ENCODE measurements at regions not wholly inside any gene's neighbourhood (a gene's known extent, or its start where the extent isn't known, plus 50 kb on each side); places are given as distances from the start of the nearest gene placed in this dataset.

- H4K91ac ChIP-seq (ENCODE audit: low read depth, low read length, poor library complexity), result no peak overlapping the region
- no CpG with 5 or more reads among the region's 2 CpGs for WGBS, 2 donors (ENCODE audit: extremely low coverage in 2 of 2, insufficient read length in 2 of 2, insufficient replicate concordance in 1 of 2)
- no peak overlapping the region for H4K8ac ChIP-seq (ENCODE audit: low read depth, low read length)
- no peaks in the 10 kb centered on the region for H3K36me3 ChIP-seq (replicated peaks in 1 of 2; ENCODE audit: control insufficient read depth in 2 of 2, insufficient read depth in 2 of 2, low read length in 2 of 2)
- H3K9me3 ChIP-seq (replicated peaks in 1 of 2; ENCODE audit: control insufficient read depth in 2 of 2, insufficient read depth in 1 of 2, low read depth in 1 of 2, low read length in 2 of 2), result no peaks in the 10 kb centered on the region
- no peaks in the 10 kb centered on the region for H3K27me3 ChIP-seq (ENCODE audit: control insufficient read depth in 3 of 3, insufficient read depth in 3 of 3, low read depth in 1 of 3, low read length in 3 of 3)
- H3K18ac ChIP-seq (ENCODE audit: low read length), result no peak overlapping the region
- H2AFZ ChIP-seq (ENCODE audit: low read length), result no peak overlapping the region
- H3K4me1 ChIP-seq (ENCODE audit: control insufficient read depth in 2 of 2, insufficient read depth in 1 of 2, low read depth in 1 of 2, low read length in 2 of 2), result no peaks in the 10 kb centered on the region
- H3K79me1 ChIP-seq (ENCODE audit: low read depth, low read length), result no peaks in the 10 kb centered on the region
- no peak overlapping the region for H2BK12ac ChIP-seq (ENCODE audit: low read length)
- no peak for DNase-seq (ENCODE audit: low spot score)
- no peak overlapping the region for H2AK5ac ChIP-seq (ENCODE audit: low read depth, low read length)
- H2BK15ac ChIP-seq (ENCODE audit: low read length), result no peak overlapping the region
- H3K23ac ChIP-seq (ENCODE audit: low read depth, low read length, poor library complexity), result no peak overlapping the region
- H2BK120ac ChIP-seq (ENCODE audit: low read depth, low read length), result no peak overlapping the region
- H3K14ac ChIP-seq (ENCODE audit: low read length), result no peak overlapping the region
- H3K4ac ChIP-seq (ENCODE audit: low read length), result no peak overlapping the region
- H3K27ac ChIP-seq (replicated peaks; ENCODE audit: low read length), result no peak overlapping the region
- no peak overlapping the region for H2BK5ac ChIP-seq (ENCODE audit: low read length)
- no peak overlapping the region for H3K9ac ChIP-seq (ENCODE audit: low read depth, low read length, poor library complexity)
- no peak overlapping the region for H3K4me2 ChIP-seq (ENCODE audit: insufficient read depth, low read length, poor library complexity, severe bottlenecking)
- no peak overlapping the region for H3K4me3 ChIP-seq (ENCODE audit: low read length in 2 of 2)
Observed at GRCh38 chr3:28690176-28690575, 341.6 kb upstream of the AZI2 start.

GRCh38 chr3:28698706-28699105 is 350.1 kb upstream of the AZI2 start:
- no CpG with 5 or more reads among the region's 2 CpGs for WGBS, 2 donors (ENCODE audit: extremely low coverage in 2 of 2, insufficient read length in 2 of 2, insufficient replicate concordance in 1 of 2)
- no peak overlapping the region for H3K18ac ChIP-seq (ENCODE audit: low read length)
- no peak for DNase-seq (ENCODE audit: low spot score)

GRCh38 chr3:28699283-28699682 is 350.7 kb upstream of the AZI2 start:
- no peak overlapping the region for H3K4me2 ChIP-seq (ENCODE audit: insufficient read depth, low read length, poor library complexity, severe bottlenecking)
- no peak overlapping the region for H2BK120ac ChIP-seq (ENCODE audit: low read depth, low read length)
- H4K91ac ChIP-seq (ENCODE audit: low read depth, low read length, poor library complexity), result no peak overlapping the region
- no peak overlapping the region for H2BK15ac ChIP-seq (ENCODE audit: low read length)
- H3K79me1 ChIP-seq (ENCODE audit: low read depth, low read length), result no peaks in the 10 kb centered on the region
- H4K8ac ChIP-seq (ENCODE audit: low read depth, low read length), result no peak overlapping the region
- H3K18ac ChIP-seq (ENCODE audit: low read length), result no peak overlapping the region
- no peaks in the 10 kb centered on the region for H3K27me3 ChIP-seq (ENCODE audit: control insufficient read depth in 3 of 3, insufficient read depth in 3 of 3, low read depth in 1 of 3, low read length in 3 of 3)
- H3K23ac ChIP-seq (ENCODE audit: low read depth, low read length, poor library complexity), result no peak overlapping the region
- H3K14ac ChIP-seq (ENCODE audit: low read length), result no peak overlapping the region
- H3K4me1 ChIP-seq (ENCODE audit: control insufficient read depth in 2 of 2, insufficient read depth in 1 of 2, low read depth in 1 of 2, low read length in 2 of 2), result peaks cover 0 to 3% of the 10 kb centered on the region in 2 donors
- DNase-seq (ENCODE audit: low spot score), result no peak
- no peaks in the 10 kb centered on the region for H3K36me3 ChIP-seq (replicated peaks in 1 of 2; ENCODE audit: control insufficient read depth in 2 of 2, insufficient read depth in 2 of 2, low read length in 2 of 2)
- H3K4me3 ChIP-seq (ENCODE audit: low read length in 2 of 2), result no peak overlapping the region
- H3K4ac ChIP-seq (ENCODE audit: low read length), result no peak overlapping the region
- H3K9ac ChIP-seq (ENCODE audit: low read depth, low read length, poor library complexity), result no peak overlapping the region
- H3K9me3 ChIP-seq (replicated peaks in 1 of 2; ENCODE audit: control insufficient read depth in 2 of 2, insufficient read depth in 1 of 2, low read depth in 1 of 2, low read length in 2 of 2), result no peaks in the 10 kb centered on the region
- no peak overlapping the region for H2BK5ac ChIP-seq (ENCODE audit: low read length)
- WGBS, 2 donors (ENCODE audit: extremely low coverage in 2 of 2, insufficient read length in 2 of 2, insufficient replicate concordance in 1 of 2), result no CpG with 5 or more reads among the region's 2 CpGs
- H2AFZ ChIP-seq (ENCODE audit: low read length), result no peak overlapping the region
- H2BK12ac ChIP-seq (ENCODE audit: low read length), result no peak overlapping the region
- H2AK5ac ChIP-seq (ENCODE audit: low read depth, low read length), result no peak overlapping the region
- H3K27ac ChIP-seq (replicated peaks; ENCODE audit: low read length), result no peak overlapping the region

More at GRCh38 chr3:28698706-28699105, 350.1 kb upstream of the AZI2 start:
- no peak overlapping the region for H4K8ac ChIP-seq (ENCODE audit: low read depth, low read length)
- no peak overlapping the region for H3K4me3 ChIP-seq (ENCODE audit: low read length in 2 of 2)
- H3K79me1 ChIP-seq (ENCODE audit: low read depth, low read length), result no peaks in the 10 kb centered on the region
- no peak overlapping the region for H2BK12ac ChIP-seq (ENCODE audit: low read length)
- H2BK5ac ChIP-seq (ENCODE audit: low read length), result no peak overlapping the region
- H2BK120ac ChIP-seq (ENCODE audit: low read depth, low read length), result no peak overlapping the region
- H3K4ac ChIP-seq (ENCODE audit: low read length), result no peak overlapping the region
- H2AFZ ChIP-seq (ENCODE audit: low read length), result no peak overlapping the region
- H3K9me3 ChIP-seq (replicated peaks in 1 of 2; ENCODE audit: control insufficient read depth in 2 of 2, insufficient read depth in 1 of 2, low read depth in 1 of 2, low read length in 2 of 2), result no peaks in the 10 kb centered on the region
- no peak overlapping the region for H2BK15ac ChIP-seq (ENCODE audit: low read length)
- H3K27me3 ChIP-seq (ENCODE audit: control insufficient read depth in 3 of 3, insufficient read depth in 3 of 3, low read depth in 1 of 3, low read length in 3 of 3), result no peaks in the 10 kb centered on the region
- peaks cover 0 to 1% of the 10 kb centered on the region in 2 donors for H3K4me1 ChIP-seq (ENCODE audit: control insufficient read depth in 2 of 2, insufficient read depth in 1 of 2, low read depth in 1 of 2, low read length in 2 of 2)
- no peak overlapping the region for H3K23ac ChIP-seq (ENCODE audit: low read depth, low read length, poor library complexity)
- no peak overlapping the region for H4K91ac ChIP-seq (ENCODE audit: low read depth, low read length, poor library complexity)
- H3K14ac ChIP-seq (ENCODE audit: low read length), result no peak overlapping the region
- H3K36me3 ChIP-seq (replicated peaks in 1 of 2; ENCODE audit: control insufficient read depth in 2 of 2, insufficient read depth in 2 of 2, low read length in 2 of 2), result no peaks in the 10 kb centered on the region
- no peak overlapping the region for H2AK5ac ChIP-seq (ENCODE audit: low read depth, low read length)
- no peak overlapping the region for H3K9ac ChIP-seq (ENCODE audit: low read depth, low read length, poor library complexity)
- H3K27ac ChIP-seq (replicated peaks; ENCODE audit: low read length), result no peak overlapping the region
- no peak overlapping the region for H3K4me2 ChIP-seq (ENCODE audit: insufficient read depth, low read length, poor library complexity, severe bottlenecking)

- no peak overlapping the region for H3K9ac ChIP-seq (ENCODE audit: low read depth, low read length, poor library complexity)
- no peak overlapping the region for H2BK120ac ChIP-seq (ENCODE audit: low read depth, low read length)
- no peak overlapping the region for H3K23ac ChIP-seq (ENCODE audit: low read depth, low read length, poor library complexity)
- H3K27ac ChIP-seq (replicated peaks; ENCODE audit: low read length), result no peak overlapping the region
- H3K4ac ChIP-seq (ENCODE audit: low read length), result no peak overlapping the region
- no peak overlapping the region for H2BK15ac ChIP-seq (ENCODE audit: low read length)
- H2BK5ac ChIP-seq (ENCODE audit: low read length), result no peak overlapping the region
- peaks cover 0 to 3% of the 10 kb centered on the region in 2 donors for H3K4me1 ChIP-seq (ENCODE audit: control insufficient read depth in 2 of 2, insufficient read depth in 1 of 2, low read depth in 1 of 2, low read length in 2 of 2)
- no peaks in the 10 kb centered on the region for H3K27me3 ChIP-seq (ENCODE audit: control insufficient read depth in 3 of 3, insufficient read depth in 3 of 3, low read depth in 1 of 3, low read length in 3 of 3)
- H4K8ac ChIP-seq (ENCODE audit: low read depth, low read length), result no peak overlapping the region
- no peaks in the 10 kb centered on the region for H3K9me3 ChIP-seq (replicated peaks in 1 of 2; ENCODE audit: control insufficient read depth in 2 of 2, insufficient read depth in 1 of 2, low read depth in 1 of 2, low read length in 2 of 2)
- DNase-seq (ENCODE audit: low spot score), result no peak
- no peak overlapping the region for H4K91ac ChIP-seq (ENCODE audit: low read depth, low read length, poor library complexity)
- H3K18ac ChIP-seq (ENCODE audit: low read length), result no peak overlapping the region
- no peak overlapping the region for H3K14ac ChIP-seq (ENCODE audit: low read length)
- no peaks in the 10 kb centered on the region for H3K36me3 ChIP-seq (replicated peaks in 1 of 2; ENCODE audit: control insufficient read depth in 2 of 2, insufficient read depth in 2 of 2, low read length in 2 of 2)
- H2AK5ac ChIP-seq (ENCODE audit: low read depth, low read length), result no peak overlapping the region
- H2BK12ac ChIP-seq (ENCODE audit: low read length), result no peak overlapping the region
- no peak overlapping the region for H2AFZ ChIP-seq (ENCODE audit: low read length)
- no CpG with 5 or more reads among the region's 5 CpGs for WGBS, 2 donors (ENCODE audit: extremely low coverage in 2 of 2, insufficient read length in 2 of 2, insufficient replicate concordance in 1 of 2)
- no peaks in the 10 kb centered on the region for H3K79me1 ChIP-seq (ENCODE audit: low read depth, low read length)
- no peak overlapping the region for H3K4me2 ChIP-seq (ENCODE audit: insufficient read depth, low read length, poor library complexity, severe bottlenecking)
- H3K4me3 ChIP-seq (ENCODE audit: low read length in 2 of 2), result no peak overlapping the region
Observed at GRCh38 chr3:28700728-28701127, 352.1 kb upstream of the AZI2 start.
